Right renal cortex interstitium (tissue), 3 donors: ENCODE measurements at regions not wholly inside any gene's neighbourhood (a gene's known extent, or its start where the extent isn't known, plus 50 kb on each side); places are given as distances from the start of the nearest gene placed in this dataset.
"Not testable (repeated sequence)": the region's sequence is repeated elsewhere in the genome, so short reads cannot be mapped to it uniquely, and the experiment has no call there.

Experiments
- DNase-seq, 3 donors: peaks; one replicate each; pipeline ENCODE4 v3.0.0-alpha.2; 2013; ENCODE audit warnings: low read depth in 3 of 3, low spot score in 2 of 3

DNA sequence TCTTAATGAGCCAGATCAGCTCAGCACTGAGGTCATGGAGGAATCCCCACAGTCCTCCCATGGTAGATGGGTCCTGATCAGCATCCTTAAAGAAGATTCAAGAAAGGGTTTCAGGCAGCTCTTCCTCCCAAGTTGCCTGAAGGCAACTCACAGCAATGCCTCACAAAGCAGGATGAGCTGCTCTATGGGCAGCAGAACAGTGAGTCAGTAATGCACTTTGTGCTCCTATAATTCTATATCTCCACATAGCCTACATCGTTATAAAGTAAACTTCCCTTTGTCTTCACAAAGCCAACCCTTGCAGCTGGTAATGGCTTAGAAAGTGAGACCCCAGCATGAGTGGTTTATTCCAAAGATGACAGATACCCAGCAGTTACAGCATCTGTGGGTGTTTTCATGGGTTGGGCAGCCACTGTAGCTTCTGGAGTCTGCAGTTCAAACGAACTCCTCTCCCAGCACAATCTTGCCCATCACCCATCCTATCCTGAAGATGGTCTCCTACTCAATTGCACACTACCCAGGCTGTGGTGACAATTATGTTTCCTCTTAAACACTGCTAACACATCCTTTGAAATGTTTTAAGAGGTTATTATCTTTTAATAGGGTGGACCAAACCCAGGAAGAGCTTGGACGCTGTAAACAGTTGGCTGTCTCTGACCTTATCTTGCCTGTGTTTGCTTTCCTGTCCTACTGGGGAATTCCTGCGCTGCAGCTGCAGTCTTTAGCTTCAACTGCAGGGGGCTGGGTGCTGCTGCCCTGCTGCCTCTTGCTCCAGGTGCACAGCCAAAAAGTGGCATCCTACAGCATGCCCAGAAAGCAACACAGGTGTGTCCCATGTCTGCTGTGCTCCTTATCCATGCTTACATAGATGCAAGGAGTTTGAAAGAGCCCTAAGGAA lies 286.9 kb downstream of the ANAPC1 start:
- not testable (repeated sequence) for DNase-seq

DNA sequence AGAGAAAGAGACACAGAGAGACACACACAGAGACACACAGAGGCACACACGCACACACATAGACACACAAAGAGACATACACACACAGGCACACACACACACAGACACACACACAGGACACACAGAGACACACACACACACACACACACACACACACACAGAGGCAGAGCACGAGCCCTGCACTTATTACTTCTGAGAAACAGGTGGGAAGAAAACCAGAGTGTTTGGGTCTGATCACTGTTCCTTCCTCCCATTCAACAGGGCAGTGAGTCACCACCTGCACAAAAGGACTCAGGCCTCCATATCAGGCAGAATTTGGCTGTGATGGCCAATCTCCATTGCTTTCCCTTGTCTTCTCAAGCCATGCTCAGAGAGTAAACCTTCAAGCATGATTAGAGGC lies 285.0 kb downstream of the ANAPC1 start:
- not testable (repeated sequence) for DNase-seq

DNA sequence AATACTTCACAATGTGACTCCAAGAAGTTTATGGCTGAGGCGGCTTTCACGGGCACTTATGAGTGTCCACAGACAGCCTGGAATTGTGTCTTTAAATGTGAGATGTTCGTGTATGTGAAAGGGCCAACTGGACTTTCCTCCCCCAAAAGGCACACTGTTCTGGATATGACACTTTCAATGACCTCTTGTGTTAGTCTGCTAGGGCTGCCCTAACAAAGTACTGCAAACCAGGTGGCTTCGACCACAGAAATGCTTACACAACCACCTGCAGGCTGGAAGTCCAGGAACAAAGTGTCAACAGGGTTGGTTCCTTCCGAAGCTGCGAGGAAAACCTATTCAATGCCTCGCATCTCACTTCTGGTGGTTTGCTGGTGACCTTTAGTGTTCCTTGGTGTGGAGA lies 281.7 kb downstream of the ANAPC1 start:
- not testable (repeated sequence) for DNase-seq

DNA sequence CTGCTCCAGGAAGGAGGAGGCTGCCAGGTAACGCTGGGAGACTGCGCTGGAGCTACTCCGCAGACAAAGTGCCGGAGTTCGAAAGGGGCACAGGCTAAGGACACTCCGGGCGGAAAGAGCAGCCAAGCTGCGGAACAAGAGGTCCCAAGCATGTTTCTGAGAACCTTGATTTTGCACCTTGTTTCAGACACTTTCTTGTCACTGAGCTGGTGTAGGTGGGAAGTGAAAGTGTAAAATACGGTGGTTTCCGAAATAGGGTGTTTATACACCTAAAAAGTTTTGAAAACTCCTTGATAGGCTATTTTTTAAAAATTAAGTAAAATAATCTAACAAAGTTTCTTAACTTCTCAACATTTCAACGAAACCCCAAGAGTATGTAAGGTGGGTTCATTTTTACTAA lies 278.2 kb downstream of the ANAPC1 start:
- DNase-seq: not testable (repeated sequence)

DNA sequence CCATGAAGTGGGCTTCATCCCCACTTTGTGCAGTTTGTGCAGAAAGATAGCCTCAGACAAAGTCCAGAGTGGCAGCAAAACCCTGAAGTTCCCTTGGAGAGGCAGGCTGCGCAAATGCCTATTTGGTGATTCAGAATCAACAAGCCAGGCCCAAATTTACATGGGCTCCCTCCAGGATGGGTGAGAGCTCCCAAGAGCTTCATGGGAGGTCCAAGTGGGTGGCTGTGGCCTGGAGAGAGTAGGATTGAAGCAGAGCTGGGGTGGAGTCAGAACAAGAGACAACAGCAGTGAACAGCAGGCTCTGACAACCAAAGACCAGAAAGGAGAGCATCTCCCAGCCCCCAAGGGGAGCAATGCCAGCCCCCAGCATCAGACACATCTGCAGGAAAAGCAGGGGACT lies 277.4 kb downstream of the ANAPC1 start:
- DNase-seq: not testable (repeated sequence)

DNA sequence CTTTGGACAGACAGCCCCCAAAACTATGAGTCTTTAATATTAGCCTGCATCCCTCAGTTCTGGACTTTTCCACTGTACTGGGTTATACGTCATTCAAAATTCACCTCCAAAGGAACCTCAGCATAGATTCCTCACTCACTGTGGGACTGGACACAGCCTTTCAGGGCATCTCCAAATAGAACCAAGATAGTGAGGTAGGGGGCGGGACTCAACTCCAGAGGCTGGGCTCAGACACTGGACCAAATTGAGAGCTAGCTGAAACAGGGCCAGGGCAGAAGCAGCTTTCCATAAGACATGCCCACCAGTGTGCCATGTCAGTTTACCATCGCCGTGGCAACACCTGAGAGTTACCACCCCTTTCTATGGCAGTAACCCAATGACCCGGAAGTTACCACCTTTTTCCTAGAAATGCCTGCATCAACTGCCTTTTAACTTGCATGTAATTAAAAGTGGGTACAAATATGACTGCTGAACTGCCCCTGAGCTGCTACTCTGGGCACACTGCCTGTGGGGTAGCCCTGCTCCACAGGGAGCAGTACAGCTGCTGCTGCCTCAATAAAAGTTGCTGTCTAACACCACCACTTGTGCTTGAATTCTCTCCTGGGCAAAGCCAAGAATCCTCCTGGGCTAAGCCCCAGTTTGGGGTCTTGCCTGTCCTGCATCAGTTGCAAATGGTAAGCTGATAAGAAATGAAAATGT lies 274.7 kb downstream of the ANAPC1 start:
- not testable (repeated sequence) for DNase-seq

DNA sequence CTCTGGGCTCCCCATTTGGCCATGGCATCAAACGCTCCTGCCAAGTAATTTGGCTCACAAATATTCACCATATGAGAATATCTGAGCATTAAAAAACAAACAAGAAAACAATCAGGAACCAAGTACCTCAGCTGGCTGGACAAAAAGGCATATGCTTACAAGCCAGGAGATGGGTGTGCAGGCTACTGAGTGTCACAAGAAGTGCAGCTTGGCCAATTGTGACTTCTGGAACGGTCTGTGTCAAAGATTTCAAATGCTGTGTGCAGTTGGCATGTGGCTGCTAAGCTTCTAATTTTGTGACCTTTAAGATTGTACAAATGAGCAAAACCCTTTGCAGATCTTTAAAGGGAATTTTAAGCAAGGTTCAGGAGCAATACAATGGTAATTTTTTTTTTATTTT lies 274.0 kb downstream of the ANAPC1 start:
- not testable (repeated sequence) for DNase-seq

DNA sequence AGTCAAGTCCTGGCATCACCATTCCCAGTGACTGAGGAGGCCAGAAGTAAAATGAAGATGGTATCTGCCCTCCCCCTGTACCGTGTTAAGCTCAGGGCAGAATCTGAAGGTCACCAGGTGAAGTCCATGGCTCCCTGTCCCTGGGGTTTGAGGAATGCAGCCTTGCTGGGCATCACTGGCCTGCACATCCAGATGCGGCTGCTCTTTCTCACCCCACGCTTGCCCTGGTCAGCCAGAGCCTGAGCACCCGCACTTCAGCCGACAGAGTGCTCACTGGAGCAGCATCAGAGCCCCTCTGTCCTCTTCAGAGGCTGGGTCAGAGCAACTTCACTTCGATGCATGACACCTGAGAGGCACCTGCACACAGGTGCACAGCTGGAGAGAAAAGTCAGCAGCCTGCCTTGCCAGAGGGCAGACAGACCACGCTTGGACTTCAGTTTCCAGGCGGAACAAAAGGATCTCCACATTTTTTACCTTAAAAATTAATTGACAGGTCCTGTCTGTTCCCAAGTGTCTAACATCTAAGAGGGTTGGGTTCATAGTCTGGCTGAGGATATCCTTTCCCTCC lies 267.3 kb downstream of the ANAPC1 start:
- no peak for DNase-seq

DNA sequence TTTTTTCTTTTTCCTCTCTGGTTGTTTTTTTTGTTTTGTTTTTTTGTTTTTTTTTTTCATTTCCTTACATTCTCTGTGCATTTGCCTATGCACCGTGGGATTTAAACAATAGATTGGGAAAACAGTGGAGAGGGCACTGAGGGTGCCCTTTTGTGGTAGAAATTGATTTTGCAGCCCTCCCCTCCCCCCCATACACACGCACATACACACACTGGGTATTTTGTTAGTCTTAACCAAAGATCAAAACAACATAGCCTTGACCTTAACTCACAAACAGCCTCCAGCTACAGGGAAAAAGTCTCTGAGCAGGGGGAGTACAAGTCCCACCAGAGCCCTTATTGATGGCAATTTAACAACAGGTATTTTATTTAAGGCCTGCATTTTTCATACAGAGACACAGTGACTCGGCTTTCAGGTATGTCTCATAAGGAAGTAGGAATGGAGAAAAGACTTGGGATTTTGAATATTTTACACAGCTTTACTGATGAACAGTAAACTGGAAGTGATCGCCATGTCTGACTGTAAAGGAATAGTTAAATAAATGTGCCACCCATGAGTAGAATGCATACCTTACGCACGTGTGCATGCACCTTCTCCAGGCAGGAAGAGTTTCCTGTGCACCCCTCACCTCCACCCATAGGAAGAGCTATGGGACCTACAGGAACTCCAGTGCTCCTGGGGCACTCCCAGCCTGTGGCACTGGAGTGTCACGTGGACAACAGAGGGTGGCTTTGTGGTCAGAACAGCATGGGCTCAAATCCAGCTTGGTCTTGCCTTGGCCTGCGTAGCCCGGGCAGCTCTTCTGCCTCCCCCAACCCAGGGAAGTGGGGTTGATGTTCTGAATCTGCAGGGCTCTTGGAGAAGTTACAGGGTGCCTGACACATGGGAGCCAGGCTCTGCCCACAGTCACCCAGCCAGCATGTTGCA lies 266.4 kb downstream of the ANAPC1 start:
- no peak for DNase-seq

DNA sequence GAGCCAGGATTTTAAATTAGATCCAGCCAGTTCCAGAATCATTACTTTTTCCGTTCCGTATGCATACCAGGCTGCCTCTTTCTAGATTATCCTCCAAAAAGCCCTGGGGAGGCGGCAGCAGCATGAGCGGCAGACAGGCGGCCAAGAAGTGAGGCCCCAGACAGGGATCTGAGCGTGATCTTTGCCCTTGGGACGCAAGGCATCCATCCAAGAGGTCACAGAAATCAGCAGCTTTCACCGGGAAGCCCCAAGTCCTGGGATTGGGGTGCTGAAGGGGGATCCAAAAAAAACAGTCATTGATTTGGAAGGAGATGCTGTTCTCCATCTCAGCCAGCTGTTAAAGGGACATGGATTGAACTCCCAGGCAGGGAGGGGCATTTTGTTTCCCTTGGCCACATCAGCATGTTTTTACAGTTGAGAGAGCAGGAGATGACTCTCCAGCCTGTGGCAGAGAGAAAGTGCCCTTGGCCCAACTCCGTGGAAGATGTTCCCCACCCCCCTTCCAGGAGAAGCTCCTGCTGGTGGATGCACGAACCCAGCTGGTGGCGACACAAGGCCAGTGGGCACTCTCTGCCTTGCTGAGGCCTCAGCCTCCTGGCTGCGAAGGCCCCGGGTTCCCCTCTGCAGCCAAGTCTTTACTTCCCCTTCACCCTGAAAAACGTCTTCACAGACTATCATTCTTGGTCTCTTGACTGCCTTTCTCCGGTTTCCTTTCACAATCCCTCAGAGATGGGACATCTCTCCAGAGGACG lies 265.6 kb downstream of the ANAPC1 start:
- DNase-seq: no peak

DNA sequence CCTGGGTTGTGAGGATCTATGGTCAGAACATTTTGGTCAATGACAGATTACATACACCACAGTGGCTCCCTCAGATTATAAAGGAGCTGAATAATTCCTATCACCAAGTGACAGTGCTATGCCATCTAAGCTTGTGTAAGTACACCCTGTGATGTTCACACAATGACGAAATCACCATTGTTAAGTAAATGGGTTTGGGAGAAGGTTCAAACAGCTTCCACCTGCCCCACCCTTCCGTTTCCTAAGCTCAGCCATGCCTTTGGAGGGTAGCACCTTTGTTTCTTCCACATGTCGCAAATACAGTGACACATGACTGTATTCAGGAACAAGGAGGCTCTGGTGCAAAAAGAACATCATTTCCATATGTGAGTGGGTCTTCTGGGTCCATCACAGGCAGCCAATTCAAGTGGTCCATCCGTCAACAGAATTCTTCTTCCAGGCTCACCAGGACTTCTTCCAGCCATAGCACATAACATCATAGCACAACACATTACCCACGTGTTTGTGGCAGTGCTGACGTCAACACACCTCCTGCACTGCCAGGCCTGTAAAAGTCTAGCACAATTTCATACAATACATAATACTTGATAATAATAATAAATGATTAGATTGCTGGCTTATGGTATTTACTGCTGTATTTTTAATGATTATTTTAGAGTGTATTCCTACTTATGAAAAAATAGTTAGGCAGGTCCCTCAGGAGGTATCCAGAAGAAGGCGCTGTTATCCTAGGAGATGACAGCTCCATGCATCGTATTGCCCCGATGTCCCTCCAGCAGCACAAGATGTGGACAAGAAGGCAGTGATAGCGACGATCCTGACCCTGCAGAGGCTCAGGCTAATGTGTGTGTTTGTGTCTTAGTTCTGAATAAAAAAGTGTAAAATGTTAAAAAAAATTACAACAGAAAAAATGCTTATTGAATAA lies 264.8 kb downstream of the ANAPC1 start:
- no peak for DNase-seq

DNA sequence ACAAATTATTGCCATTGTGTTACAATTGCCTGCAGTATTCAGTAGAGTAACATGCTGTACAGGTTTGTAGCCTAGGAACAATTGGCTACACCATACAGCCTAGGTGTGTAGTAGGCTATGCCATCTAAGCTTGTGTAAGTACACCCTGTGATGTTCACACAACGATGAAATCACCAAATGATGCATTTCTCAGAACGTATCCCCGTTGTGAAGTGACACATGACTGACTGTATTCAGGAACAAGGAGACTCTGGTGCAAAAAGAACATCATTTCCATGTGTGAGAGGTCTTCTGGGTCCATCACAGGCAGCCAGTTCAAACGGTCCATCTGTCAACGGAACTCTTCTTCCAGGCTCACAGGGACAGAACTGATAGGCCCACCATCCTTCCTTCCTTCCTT lies 263.7 kb downstream of the ANAPC1 start:
- no peak for DNase-seq

DNA sequence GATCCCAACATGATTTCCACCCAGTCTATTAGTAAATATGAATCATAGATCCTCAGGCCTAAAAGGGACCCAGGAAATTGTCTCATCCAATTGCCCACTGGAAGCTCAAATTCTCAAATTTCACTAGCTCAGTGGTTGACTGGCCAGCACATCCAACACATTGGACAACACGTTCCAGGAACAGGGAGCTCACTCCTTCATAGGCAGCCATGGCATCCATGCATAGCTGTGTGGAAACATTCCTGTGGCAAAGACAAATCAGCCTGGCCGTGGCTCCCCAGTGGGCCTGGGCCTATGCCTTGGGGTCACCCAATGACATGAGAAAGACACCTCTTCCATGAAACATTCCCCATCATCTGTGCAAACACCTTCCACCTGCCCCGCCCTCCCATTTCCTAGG lies 261.1 kb downstream of the ANAPC1 start:
- no peak for DNase-seq

DNA sequence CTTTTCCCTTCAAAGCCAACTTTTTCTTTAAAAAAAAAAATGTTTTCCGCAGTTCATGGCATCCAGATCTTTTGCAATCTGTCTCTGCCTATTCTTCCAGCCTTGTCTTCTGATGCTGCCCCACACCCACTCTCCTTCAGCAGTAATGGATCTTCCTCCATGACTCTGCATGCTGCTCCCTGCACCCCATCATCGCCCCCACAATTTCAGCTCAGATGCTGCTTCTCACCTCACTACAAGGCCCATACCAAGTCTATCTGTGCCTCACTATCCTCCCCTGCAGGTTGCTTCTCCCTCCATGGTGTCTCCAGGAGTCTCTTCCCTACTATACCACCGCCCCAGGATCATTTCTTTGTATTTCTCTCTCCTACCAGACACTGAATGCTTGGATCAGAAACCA lies 260.6 kb downstream of the ANAPC1 start:
- DNase-seq: no peak

DNA sequence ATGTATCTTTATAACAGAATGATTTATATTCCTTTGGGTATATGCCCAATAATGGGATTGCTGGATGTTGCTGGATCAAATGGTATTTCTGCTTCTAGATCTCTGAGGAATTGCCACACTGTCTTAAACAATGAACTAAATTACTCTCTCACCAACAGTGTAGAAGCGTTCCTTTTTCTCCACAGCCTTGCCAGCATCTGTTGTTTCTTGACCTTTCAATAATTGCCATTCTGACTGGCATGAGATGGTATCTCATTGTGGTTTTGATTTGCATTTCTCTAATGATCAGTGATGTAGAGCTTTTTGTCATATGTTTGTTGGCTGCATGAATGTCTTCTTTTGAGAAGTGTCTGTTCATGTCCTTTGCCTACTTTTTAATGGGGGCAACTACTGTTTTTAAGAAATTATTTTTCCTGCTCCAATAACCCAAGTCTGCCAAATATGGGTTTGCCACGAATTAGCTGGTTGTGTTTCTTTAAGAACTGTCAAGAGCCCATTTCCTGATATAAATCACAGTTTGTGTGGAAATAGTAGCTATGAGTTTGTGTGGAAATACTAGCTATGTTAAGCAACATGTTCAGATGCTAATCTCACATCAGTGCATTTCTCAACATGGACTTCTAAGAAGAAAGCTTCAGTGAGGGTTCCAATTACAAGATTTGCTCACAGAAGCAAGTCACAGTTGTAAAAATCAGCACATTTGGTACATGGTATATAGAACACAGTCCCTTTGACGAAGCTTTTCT lies 259.4 kb downstream of the ANAPC1 start:
- DNase-seq: no peak

DNA sequence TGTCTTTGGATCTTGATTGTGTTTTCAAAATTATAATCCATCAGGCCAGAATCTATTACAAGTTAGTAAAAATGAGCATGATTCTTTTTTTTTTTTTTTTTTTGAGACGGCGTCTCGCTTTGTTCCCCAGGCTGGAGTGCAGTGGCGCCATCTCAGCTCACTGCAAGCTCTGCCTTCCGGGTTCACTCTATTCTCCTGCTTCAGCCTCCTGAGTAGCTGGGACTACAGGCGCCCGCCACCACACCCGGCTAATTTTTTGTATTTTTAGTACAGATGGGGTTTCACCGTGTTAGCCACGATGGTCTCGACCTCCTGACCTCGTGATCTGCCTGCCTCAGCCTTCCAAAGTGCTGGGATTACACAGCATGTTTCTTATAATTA lies 258.8 kb downstream of the ANAPC1 start:
- not testable (repeated sequence) for DNase-seq

DNA sequence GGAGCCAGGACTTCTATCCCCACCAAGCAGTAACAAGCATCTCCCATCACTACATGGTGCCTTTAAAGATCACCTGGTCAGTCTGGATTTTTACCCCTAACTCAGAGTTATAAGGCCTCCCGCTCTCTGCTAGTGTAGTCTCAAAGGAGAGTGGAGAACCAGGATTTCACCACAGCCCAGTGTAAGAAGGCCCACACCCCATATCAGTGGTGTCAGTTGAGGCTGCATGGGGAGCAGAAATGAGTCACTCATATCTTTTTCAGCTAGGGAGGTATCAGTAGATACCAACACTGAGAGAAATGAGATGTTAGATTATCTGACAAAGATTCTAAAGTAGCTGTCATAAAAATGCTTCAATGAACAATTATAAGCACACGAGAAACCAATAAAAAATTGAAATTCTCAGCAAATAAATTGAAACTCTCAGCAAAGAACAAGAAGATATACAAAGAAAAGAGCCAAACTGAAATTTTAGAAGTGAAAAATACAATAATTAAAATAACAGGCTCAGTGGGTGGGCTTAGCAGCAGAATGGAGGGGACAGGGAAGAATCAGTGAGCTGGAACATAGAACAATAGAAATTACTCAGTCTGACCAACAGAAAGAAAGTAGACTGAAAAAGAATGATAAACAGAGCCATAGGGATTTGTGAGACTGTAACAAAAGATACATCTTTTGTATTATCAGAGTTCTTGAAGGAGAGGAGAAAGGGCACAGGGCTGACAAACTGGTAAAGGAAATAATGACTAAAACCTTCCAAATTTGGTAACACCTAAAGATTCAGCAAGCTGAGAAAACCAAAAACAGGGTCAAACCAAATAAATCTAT lies 257.7 kb downstream of the ANAPC1 start:
- no peak for DNase-seq

DNA sequence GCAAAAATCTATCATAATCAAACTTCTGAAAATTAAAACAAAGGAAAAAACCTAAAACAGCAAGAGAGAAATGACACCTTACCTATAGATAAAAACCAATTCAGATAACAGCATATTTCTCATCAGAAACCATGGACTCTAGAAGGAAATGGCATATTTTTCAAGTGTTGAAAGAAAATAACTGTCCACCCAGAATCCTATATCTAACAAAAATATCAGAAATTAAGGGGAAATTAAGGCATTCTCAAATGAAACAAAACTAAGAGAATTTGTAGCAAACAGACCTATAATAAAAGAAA lies 257.2 kb downstream of the ANAPC1 start:
- DNase-seq: no peak
